Stimulated activated CD4-positive, alpha-beta T cell treated with anti-CD3 and anti-CD28 coated beads, Interleukin-1b, Interleukin-23, amount 100 ng/mL, for 24 hours (primary cell): ENCODE measurements at regions not wholly inside any gene's neighbourhood (a gene's known extent, or its start where the extent isn't known, plus 50 kb on each side); places are given as distances from the start of the nearest gene placed in this dataset.
"Not testable (repeated sequence)": the region's sequence is repeated elsewhere in the genome, so short reads cannot be mapped to it uniquely, and the experiment has no call there.

ENCODE experiments used
- DNase-seq, 4 experiments: peaks; one replicate each; pipeline ENCODE4 v3.0.0-alpha.2; 2020; ENCODE audit warnings: low read depth in 4 of 4, low spot score in 1 of 4

- DNase-seq: no peak
Observed at GRCh38 chr1:189125694-189126093, 1352.0 kb downstream of the BRINP3 start.

- no peak for DNase-seq
Observed at GRCh38 chr1:189131576-189131975, 1346.1 kb downstream of the BRINP3 start.

- not testable (repeated sequence) for DNase-seq
Observed at GRCh38 chr1:189139748-189140147, 1337.9 kb downstream of the BRINP3 start.

GRCh38 chr1:189141056-189141455 lies 1336.6 kb downstream of the BRINP3 start:
- DNase-seq: no peak

GRCh38 chr1:189149547-189150375 lies 1327.9 kb downstream of the BRINP3 start:
- no peak for DNase-seq

- DNase-seq: no peak
Observed at GRCh38 chr1:189150624-189151023, 1327.0 kb downstream of the BRINP3 start.

- no peak for DNase-seq
Observed at GRCh38 chr1:189151361-189151760, 1326.3 kb downstream of the BRINP3 start.

GRCh38 chr1:189152685-189153084 lies 1325.0 kb downstream of the BRINP3 start:
- no peak for DNase-seq

GRCh38 chr1:189158155-189158554 lies 1319.5 kb downstream of the BRINP3 start:
- DNase-seq: no peak

- no peak for DNase-seq
Observed at GRCh38 chr1:189175889-189176288, 1301.8 kb downstream of the BRINP3 start.

GRCh38 chr1:189180057-189180456 lies 1297.6 kb downstream of the BRINP3 start:
- DNase-seq: no peak

- no peak for DNase-seq
Observed at GRCh38 chr1:189185097-189185496, 1292.6 kb downstream of the BRINP3 start.

GRCh38 chr1:189192741-189193520 lies 1284.7 kb downstream of the BRINP3 start:
- no peak for DNase-seq

GRCh38 chr1:189205863-189206262 lies 1271.8 kb downstream of the BRINP3 start:
- DNase-seq: no peak

GRCh38 chr1:189206617-189207016 lies 1271.0 kb downstream of the BRINP3 start:
- no peak for DNase-seq

GRCh38 chr1:189211742-189212141 lies 1265.9 kb downstream of the BRINP3 start:
- DNase-seq: no peak

GRCh38 chr1:189212606-189213005 lies 1265.1 kb downstream of the BRINP3 start:
- no peak for DNase-seq

GRCh38 chr1:189216886-189217285 lies 1260.8 kb downstream of the BRINP3 start:
- no peak for DNase-seq

- no peak for DNase-seq
Observed at GRCh38 chr1:189217646-189218045, 1260.0 kb downstream of the BRINP3 start.

GRCh38 chr1:189220750-189221149 lies 1256.9 kb downstream of the BRINP3 start:
- DNase-seq: no peak

- not testable (repeated sequence) for DNase-seq
Observed at GRCh38 chr1:189225794-189226145, 1251.9 kb downstream of the BRINP3 start.

- no peak for DNase-seq
Observed at GRCh38 chr1:189226779-189227178, 1250.9 kb downstream of the BRINP3 start.
